BE2C (cell line): ENCODE measurements at regions not wholly inside any gene's neighbourhood (a gene's known extent, or its start where the extent isn't known, plus 50 kb on each side); places are given as distances from the start of the nearest gene placed in this dataset.

Source experiments
- DNase-seq: peaks from one replicate; pipeline ENCODE4 v3.0.0-alpha.2; 2020
- H3K27me3 ChIP-seq: fragments of 250-450 bp; sonication (Bioruptor Pico); 2 replicates; pipeline ENCODE4 v1.5.1; 2020; ENCODE audit warnings: mild to moderate bottlenecking
- H3K36me3 ChIP-seq: fragments of 250-450 bp; sonication (Bioruptor Pico); 2 replicates; pipeline ENCODE4 v1.5.1; 2020; ENCODE audit warnings: mild to moderate bottlenecking
- H3K4me1 ChIP-seq: fragments of 250-450 bp; sonication (Bioruptor Pico); 2 replicates; pipeline ENCODE4 v1.5.1; 2020
- H3K4me3 ChIP-seq: 2 replicates; pipeline ENCODE4 v1.5.1; 2011; ENCODE audit warnings: low read depth, low read length
- H3K9me3 ChIP-seq: fragments of 250-450 bp; sonication (Bioruptor Pico); 2 replicates; pipeline ENCODE4 v1.5.1; 2020
- TF ChIP-seq, protein P1 (sequence below): IDR thresholded peaks from 2 replicates; pipeline ENCODE4 v1.5.1; 2012; ENCODE audit warnings: mild to moderate bottlenecking, low read depth, low read length

DNA sequence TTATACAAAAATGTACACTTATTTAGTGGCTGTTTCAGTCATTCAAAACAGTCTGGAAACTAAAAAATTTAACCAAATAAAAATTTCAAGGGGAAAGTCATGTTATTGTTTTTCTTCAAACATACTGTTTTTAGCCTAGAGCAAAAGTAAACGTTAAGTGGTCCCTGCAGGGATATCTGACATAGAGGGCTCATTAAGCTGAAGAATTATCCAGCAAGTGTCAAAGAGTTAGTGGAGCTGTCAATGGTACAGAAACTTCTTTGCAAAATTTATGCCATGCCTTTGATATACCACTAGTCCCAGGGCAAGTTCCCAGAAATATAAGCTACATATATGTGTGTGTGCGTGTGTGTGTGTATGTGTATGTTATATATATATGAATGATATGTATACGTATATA is 894.2 kb downstream of the KCNJ2 start:
- Histone ChIP-seq H3K4me1 (no peaks in the 10 kb centered on the region), H3K4me3 (no peak overlapping the region), H3K9me3 (no peaks in the 10 kb centered on the region), H3K36me3 (no peaks in the 10 kb centered on the region), H3K27me3 (no peaks in the 10 kb centered on the region)
- no peak for DNase-seq
- TF ChIP-seq, protein P1, sequence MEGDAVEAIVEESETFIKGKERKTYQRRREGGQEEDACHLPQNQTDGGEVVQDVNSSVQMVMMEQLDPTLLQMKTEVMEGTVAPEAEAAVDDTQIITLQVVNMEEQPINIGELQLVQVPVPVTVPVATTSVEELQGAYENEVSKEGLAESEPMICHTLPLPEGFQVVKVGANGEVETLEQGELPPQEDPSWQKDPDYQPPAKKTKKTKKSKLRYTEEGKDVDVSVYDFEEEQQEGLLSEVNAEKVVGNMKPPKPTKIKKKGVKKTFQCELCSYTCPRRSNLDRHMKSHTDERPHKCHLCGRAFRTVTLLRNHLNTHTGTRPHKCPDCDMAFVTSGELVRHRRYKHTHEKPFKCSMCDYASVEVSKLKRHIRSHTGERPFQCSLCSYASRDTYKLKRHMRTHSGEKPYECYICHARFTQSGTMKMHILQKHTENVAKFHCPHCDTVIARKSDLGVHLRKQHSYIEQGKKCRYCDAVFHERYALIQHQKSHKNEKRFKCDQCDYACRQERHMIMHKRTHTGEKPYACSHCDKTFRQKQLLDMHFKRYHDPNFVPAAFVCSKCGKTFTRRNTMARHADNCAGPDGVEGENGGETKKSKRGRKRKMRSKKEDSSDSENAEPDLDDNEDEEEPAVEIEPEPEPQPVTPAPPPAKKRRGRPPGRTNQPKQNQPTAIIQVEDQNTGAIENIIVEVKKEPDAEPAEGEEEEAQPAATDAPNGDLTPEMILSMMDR, result no peak

DNA sequence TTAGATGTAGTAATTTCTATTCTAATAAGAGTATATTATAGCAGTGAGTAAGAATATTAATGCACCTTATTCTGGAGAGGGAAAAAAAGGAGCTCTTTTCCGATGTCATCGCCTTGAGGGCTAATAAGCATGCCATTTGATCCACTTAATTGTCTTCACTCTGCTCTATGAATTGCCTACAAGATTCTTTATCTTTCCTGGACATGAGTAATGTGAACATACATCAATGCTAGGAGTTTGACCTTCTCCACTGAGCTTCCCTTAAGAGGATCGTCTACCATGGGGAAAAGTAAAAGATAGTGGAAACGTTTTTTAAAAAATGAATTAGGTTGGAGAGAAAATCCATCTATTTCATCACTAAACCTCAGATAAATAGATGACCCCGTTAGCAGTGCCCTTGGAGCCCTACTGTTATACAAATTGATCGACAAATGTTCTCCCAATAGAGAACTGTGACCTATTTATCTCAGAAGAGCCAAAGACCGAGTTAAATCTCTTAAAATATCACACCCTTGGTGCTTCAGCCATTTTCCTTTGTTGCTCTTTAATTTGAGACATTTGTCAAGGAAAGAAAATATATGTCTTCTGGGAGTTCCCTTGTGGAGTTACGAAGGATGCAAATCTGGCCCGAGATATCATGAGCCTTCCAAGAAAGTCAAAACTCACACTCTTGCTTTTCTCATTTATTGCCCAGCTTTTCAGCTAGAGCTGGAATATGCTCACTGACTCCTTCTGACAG is 898.5 kb downstream of the KCNJ2 start:
- Histone ChIP-seq H3K4me3 (no peak overlapping the region), H3K36me3 (no peaks in the 10 kb centered on the region), H3K9me3 (no peaks in the 10 kb centered on the region), H3K4me1 (no peaks in the 10 kb centered on the region), H3K27me3 (no peaks in the 10 kb centered on the region)
- DNase-seq, result no peak
- TF ChIP-seq, protein P1, result no peak

DNA sequence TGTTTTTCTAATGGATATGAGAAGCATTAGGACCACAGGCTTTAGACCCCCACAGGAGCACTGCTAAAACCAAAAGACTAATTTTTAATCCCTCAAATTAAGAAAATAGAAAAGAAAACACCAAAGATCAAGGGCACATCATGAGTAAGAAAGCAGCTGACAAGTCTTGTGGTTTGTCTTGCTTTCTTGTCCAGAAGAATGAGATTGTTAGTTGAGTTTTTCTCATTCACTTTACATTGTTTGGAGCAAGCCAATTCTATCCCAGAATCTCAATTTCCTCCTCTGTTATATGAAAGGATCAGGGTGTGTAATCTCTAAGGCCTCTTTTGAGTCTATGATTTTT is 899.0 kb downstream of the KCNJ2 start:
- Histone ChIP-seq H3K27me3 (no peaks in the 10 kb centered on the region), H3K36me3 (no peaks in the 10 kb centered on the region), H3K9me3 (no peaks in the 10 kb centered on the region), H3K4me1 (no peaks in the 10 kb centered on the region), H3K4me3 (no peak overlapping the region)
- TF ChIP-seq, protein P1, result no peak
- DNase-seq, result no peak

DNA sequence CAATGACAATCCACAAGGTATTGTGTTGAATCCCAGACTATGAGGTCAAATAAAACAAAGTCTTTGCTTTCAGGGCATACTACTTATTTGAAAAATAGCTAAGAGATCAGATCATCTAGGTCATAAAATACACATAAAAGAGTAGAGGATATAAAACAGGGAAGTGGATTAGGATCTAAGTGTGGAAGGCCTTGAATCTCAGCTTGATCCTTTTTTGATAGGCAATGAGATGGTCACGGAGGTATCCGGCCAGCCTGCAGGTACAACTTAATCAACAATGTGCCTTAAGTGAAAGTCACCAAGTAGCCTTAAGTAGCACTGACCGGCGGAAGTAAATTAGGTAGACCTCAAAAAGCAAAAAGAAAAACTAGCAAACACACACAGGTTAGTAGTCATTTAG is 901.7 kb downstream of the KCNJ2 start:
- Histone ChIP-seq H3K36me3 (no peaks in the 10 kb centered on the region), H3K27me3 (no peaks in the 10 kb centered on the region), H3K4me3 (no peak overlapping the region), H3K9me3 (no peaks in the 10 kb centered on the region), H3K4me1 (no peaks in the 10 kb centered on the region)
- DNase-seq, result no peak
- TF ChIP-seq, protein P1, result no peak

GRCh38 chr17:71071837-71072236 is 902.5 kb downstream of the KCNJ2 start:
- TF ChIP-seq, protein P1, result no peak
- Histone ChIP-seq H3K27me3 (no peaks in the 10 kb centered on the region), H3K36me3 (no peaks in the 10 kb centered on the region), H3K4me1 (no peaks in the 10 kb centered on the region), H3K4me3 (no peak overlapping the region), H3K9me3 (no peaks in the 10 kb centered on the region)
- peak; percentile 7 for DNase-seq

GRCh38 chr17:71080937-71081336 is 911.6 kb downstream of the KCNJ2 start:
- TF ChIP-seq, protein P1, result no peak
- Histone ChIP-seq H3K27me3 (no peaks in the 10 kb centered on the region), H3K9me3 (no peaks in the 10 kb centered on the region), H3K36me3 (no peaks in the 10 kb centered on the region), H3K4me3 (no peak overlapping the region), H3K4me1 (no peaks in the 10 kb centered on the region; the same call in 1 of the 2 replicates)
- DNase-seq, result no peak
